Hematopoietic multipotent progenitor cell treated with erythropoietin and hydrocortisone succinate and interleukin-3 and kit ligand, for 6 days (in vitro differentiated cells): ENCODE measurements at regions not wholly inside any gene's neighbourhood (a gene's known extent, or its start where the extent isn't known, plus 50 kb on each side); places are given as distances from the start of the nearest gene placed in this dataset.
"Not testable (repeated sequence)": the region's sequence is repeated elsewhere in the genome, so short reads cannot be mapped to it uniquely, and the experiment has no call there.

Experiments
- DNase-seq: peaks from one replicate; pipeline ENCODE4 v3.0.0-alpha.2; 2015

- DNase-seq = no peak
Measured at GRCh38 chr13:90884066-90884465, 463.4 kb upstream of the MIR17HG start.

DNA sequence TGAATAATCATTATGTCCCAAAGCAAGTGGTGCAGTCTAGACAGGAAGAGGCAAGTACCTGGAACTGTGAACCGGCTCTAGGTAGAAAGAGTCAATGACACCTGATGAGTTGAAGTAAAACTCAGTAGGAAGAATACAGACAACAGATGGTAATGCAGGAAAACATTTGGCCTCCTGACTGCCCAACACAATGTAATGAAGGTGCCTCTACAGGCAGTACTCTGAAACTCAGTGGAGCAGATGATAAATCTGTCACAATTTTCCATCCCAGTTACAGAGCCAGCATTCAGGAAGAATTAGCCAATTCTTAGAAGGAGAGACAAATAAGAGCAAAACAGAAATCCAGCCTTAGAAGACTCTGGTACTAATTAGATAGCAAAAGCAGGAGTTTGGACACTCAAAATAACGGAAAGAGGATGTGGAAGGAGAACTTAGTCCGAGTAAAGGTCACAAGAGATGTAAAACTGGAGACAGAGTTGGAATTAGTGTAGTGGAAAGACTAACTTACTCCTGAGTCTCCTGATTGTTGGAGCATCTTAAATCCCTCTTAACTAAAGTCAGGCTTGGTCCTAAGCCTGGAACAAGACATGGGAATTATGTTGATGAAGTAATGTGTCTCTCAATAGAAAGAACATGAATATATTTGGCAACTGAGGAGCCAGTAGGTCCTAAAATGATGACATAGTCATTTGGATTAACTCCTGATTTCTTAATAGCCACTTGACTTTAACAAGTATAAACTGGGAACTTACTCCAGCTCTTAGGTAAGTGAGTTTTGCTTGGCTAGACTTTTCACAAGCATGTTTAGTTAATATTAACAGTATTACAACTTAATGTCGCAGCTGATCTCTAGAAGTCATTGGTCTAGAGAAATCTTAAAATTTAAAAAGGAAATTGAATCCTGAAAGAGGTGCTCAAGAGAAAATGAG is 457.3 kb upstream of the MIR17HG start:
- no peak for DNase-seq

- no peak for DNase-seq
Measured at GRCh38 chr13:90891329-90891728, 456.2 kb upstream of the MIR17HG start.

GRCh38 chr13:90893199-90893598 is 454.3 kb upstream of the MIR17HG start:
- not testable (repeated sequence) for DNase-seq

- no peak for DNase-seq
Measured at GRCh38 chr13:90896002-90896401, 451.5 kb upstream of the MIR17HG start.

DNA sequence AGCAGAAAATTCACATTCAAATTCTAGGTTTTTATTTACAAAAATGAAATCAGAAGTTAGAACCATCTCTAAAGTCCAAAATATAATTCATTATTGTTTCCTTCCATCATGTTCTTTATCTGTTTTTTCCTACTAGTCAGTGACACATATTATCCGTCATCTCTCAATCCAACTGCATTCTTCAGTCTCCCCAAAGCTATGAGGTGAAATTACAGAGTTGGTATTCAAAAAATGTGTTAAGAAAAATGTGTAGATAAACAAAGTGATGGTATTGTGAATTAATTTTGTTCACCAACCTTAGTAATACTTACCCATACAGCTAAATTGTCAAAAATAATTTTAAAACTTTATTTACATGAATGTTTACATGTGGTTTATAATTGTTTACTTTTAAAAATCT is 448.7 kb upstream of the MIR17HG start:
- DNase-seq = no peak

DNA sequence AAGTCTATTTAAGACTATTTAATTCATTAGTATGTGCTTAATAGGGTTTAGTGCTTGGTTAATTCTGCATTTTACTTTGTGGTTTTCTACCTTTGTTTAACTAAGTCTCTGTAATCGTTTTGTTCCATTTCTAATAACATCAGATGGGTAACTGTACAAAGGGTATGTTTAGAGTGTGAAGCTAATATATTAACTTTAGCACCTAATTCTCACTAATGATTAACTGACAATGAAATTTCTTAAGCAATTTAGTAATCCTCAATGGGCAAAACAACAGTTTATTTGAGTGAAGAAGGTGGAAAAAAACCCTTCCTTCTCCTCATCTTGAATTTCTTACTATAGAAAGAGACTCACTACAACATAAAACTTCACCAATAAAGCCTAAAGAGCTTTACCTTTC is 448.1 kb upstream of the MIR17HG start:
- DNase-seq = no peak

- no peak for DNase-seq
Measured at GRCh38 chr13:90902255-90902654, 445.2 kb upstream of the MIR17HG start.

- no peak for DNase-seq
Measured at GRCh38 chr13:90906554-90906953, 440.9 kb upstream of the MIR17HG start.

DNA sequence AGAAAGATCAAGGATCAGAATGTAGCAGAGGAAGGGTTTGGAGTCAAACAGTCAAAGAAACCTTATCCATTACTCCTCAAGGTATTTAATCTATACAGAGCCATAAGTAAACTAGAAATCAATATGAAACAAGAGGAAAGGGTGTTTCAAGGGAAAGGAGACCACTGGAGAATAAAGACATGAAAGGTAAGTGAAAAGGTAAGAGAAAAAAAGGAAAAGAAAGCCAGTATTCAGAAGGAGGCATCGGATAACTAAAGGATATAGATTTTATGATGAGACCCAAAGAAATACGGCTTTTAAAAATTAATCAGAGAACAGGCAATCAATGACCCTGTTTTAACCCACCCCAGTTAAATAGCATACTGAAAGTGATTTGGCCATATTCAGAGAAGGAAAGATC is 438.7 kb upstream of the MIR17HG start:
- DNase-seq = no peak

DNA sequence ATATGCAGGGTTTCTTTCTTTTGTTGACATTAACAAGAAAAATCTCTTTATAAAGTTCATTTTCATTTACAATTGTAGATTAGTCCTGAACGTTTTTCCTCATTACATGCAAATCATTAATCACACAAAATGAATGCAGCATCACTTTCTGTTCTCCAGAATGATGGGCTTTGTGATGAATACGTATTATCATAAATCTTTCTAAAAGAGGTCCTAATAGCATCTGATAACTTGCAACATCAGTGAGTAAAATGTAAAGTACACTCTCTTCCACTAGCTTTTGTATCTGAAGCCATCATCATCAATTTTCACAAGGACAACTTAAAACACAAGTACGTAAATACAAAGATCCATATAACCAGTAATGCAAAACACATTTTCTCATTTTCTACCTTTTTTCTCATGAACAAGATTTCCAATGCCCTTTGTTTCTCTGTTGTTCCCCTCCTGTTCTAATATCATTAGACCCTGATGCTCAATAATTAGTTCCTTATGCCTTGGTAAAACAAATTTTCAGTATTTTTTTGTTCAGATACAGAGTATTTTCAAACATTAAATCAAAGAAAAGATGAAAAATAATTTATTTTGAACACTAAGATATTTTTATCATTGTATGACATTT is 437.4 kb upstream of the MIR17HG start:
- no peak for DNase-seq

DNA sequence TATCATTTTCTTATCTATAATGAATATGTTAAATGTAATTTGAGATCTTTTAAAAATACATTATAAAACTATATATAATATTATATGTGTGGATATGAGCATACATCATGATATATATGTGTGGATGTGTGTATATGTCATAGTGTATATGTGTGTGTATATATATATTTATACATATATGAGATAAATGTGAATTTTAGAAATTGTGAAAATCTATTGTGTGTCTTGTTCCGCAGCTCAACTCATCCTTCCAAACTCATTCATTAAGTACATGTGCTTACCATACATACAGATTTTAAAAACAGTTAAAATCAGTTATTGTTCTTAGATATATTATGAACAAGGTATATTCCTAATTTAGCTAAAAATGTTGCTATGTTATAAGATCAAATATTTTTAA is 435.2 kb upstream of the MIR17HG start:
- no peak for DNase-seq

- DNase-seq = peak; percentile 5
Measured at GRCh38 chr13:90918536-90918935, 429.0 kb upstream of the MIR17HG start.

DNA sequence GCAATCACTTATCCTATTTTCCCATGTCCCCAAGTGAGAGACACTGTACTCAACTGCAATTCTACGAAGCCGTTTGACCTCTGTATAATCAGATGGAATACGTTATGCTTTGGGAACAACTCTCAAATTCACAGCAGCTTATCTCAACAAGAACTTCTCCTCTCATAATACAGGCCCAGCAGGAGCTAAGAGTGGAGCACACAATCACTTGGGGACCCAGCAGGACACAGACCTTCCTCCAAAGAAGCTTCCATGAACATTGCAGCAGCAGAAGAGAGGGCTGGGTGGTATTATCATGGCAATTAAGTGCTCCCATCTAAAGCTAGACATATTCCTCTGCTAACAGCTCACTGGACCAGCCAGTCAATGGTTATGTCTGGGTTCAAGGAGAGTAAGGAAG is 428.3 kb upstream of the MIR17HG start:
- no peak for DNase-seq

DNA sequence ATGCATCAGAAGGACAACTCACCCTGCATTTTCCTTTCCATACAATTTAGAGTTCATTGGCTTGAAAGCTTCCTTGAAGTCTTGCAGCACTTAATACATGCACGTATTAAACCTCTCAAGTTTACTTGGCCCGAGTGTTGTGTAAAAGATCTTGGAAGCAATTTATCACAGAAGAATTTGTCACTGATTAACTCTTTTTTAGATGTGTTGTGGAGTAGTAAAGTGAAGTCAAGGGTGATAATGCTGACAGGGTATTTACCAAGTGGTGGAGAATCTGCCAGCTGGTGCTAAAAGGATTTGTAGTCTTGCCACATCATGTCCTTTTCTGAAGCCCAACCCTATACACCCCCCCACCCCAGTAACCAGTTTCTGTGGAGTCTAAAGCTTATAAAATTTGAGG is 421.0 kb upstream of the MIR17HG start:
- no peak for DNase-seq

- DNase-seq = no peak
Measured at GRCh38 chr13:90928109-90928508, 419.4 kb upstream of the MIR17HG start.

- no peak for DNase-seq
Measured at GRCh38 chr13:90933097-90933826, 414.2 kb upstream of the MIR17HG start.

DNA sequence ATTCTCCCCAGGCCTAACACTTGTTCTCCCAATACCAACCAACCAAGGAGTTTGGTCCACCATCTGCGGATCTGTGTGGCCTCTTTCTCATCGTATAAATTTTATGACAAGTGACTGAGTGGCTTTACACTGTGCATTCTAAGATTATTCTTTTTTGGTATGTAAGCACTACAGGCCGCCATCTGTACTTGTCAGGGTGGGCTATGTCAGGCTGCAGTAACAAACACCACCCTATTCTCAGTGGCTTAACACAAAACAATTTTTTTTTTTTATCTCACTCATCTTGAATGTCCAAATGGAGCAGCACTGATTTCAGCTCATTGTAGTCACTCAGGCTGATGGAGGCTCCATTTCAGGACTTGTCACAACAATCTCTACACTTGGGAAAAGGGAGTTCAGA is 412.7 kb upstream of the MIR17HG start:
- DNase-seq = no peak

- DNase-seq = no peak
Measured at GRCh38 chr13:90938848-90939247, 408.6 kb upstream of the MIR17HG start.

- no peak for DNase-seq
Measured at GRCh38 chr13:90943946-90944345, 403.5 kb upstream of the MIR17HG start.

- not testable (repeated sequence) for DNase-seq
Measured at GRCh38 chr13:90945146-90945545, 402.3 kb upstream of the MIR17HG start.

- not testable (repeated sequence) for DNase-seq
Measured at GRCh38 chr13:90946125-90946524, 401.4 kb upstream of the MIR17HG start.

GRCh38 chr13:90947976-90948375 is 399.5 kb upstream of the MIR17HG start:
- DNase-seq = no peak

GRCh38 chr13:90950160-90950559 is 397.3 kb upstream of the MIR17HG start:
- DNase-seq = no peak
